Memory B cell (primary cell): ENCODE measurements at regions not wholly inside any gene's neighbourhood (a gene's known extent, or its start where the extent isn't known, plus 50 kb on each side); places are given as distances from the start of the nearest gene placed in this dataset.
"Not testable (repeated sequence)": the region's sequence is repeated elsewhere in the genome, so short reads cannot be mapped to it uniquely, and the experiment has no call there.

Experiments used
- ATAC-seq: fragments of 150-1000 bp; cut with Tn5 transposase; 2 replicates; pipeline ENCODE4 v1.10.0; 2021; ENCODE audit warnings: low read depth, mild to moderate bottlenecking, moderate library complexity
- DNase-seq, 2 donors: peaks; one replicate each; pipeline ENCODE4 v3.0.0; 2022; ENCODE audit warnings: low spot score in 2 of 2
- H3K27ac Mint-ChIP-seq: one replicate; pipeline ENCODE4 v1.8.0; 2022; ENCODE audit warnings: mild to moderate bottlenecking, moderate library complexity, mixed read lengths
- H3K27me3 Mint-ChIP-seq: one replicate; pipeline ENCODE4 v1.8.0; 2022; ENCODE audit warnings: mixed read lengths
- H3K36me3 Mint-ChIP-seq: one replicate; pipeline ENCODE4 v1.8.0; 2022; ENCODE audit warnings: mild to moderate bottlenecking, mixed read lengths
- H3K4me1 Mint-ChIP-seq: one replicate; pipeline ENCODE4 v1.8.0; 2022; ENCODE audit warnings: mixed read lengths
- H3K4me3 Mint-ChIP-seq: one replicate; pipeline ENCODE4 v1.8.0; 2022; ENCODE audit warnings: mild to moderate bottlenecking, moderate library complexity, mixed read lengths
- H3K9me3 Mint-ChIP-seq: one replicate; pipeline ENCODE4 v1.8.0; 2022; ENCODE audit warnings: mixed read lengths

- DNase-seq (no peak), ATAC-seq (no peak)
- no peaks in the 10 kb centered on the region for H3K4me1 Mint-ChIP-seq
- no peak overlapping the region for H3K27ac Mint-ChIP-seq
- no peak overlapping the region for H3K4me3 Mint-ChIP-seq
- no peaks in the 10 kb centered on the region for H3K27me3 Mint-ChIP-seq
- no peaks in the 10 kb centered on the region for H3K9me3 Mint-ChIP-seq
- no peaks in the 10 kb centered on the region for H3K36me3 Mint-ChIP-seq
Measured at GRCh38 chr4:154033921-154034320, 245.0 kb upstream of the SFRP2 start.

- Mint-ChIP-seq H3K36me3 (no peaks in the 10 kb centered on the region), H3K9me3 (peaks cover 1% of the 10 kb centered on the region), H3K4me1 (no peaks in the 10 kb centered on the region), H3K27ac (no peak overlapping the region), H3K27me3 (no peaks in the 10 kb centered on the region), H3K4me3 (no peak overlapping the region)
- no peak for DNase-seq
- no peak for ATAC-seq
Measured at GRCh38 chr4:154032914-154033313, 244.0 kb upstream of the SFRP2 start.

- Mint-ChIP-seq H3K9me3 (peaks cover 1% of the 10 kb centered on the region), H3K27me3 (no peaks in the 10 kb centered on the region), H3K27ac (no peak overlapping the region), H3K4me3 (no peak overlapping the region), H3K36me3 (no peaks in the 10 kb centered on the region), H3K4me1 (no peaks in the 10 kb centered on the region)
- no peak for ATAC-seq
- DNase-seq = no peak
Measured at GRCh38 chr4:154030746-154031145, 241.9 kb upstream of the SFRP2 start.

- Mint-ChIP-seq H3K4me3 (no peak overlapping the region), H3K4me1 (no peaks in the 10 kb centered on the region), H3K9me3 (peaks cover 1% of the 10 kb centered on the region), H3K27me3 (no peaks in the 10 kb centered on the region), H3K36me3 (no peaks in the 10 kb centered on the region), H3K27ac (no peak overlapping the region)
- ATAC-seq (no peak), DNase-seq (no peak)
Measured at GRCh38 chr4:154030152-154030551, 241.3 kb upstream of the SFRP2 start.

GRCh38 chr4:154029171-154029570 lies 240.3 kb upstream of the SFRP2 start:
- ATAC-seq = no peak
- DNase-seq = no peak
- Mint-ChIP-seq H3K4me1 (no peaks in the 10 kb centered on the region), H3K27me3 (no peaks in the 10 kb centered on the region), H3K4me3 (no peak overlapping the region), H3K9me3 (peaks cover 1% of the 10 kb centered on the region), H3K36me3 (no peaks in the 10 kb centered on the region), H3K27ac (no peak overlapping the region)

- ATAC-seq (no peak), DNase-seq (no peak)
- H3K27me3 Mint-ChIP-seq = no peaks in the 10 kb centered on the region
- no peaks in the 10 kb centered on the region for H3K4me1 Mint-ChIP-seq
- H3K9me3 Mint-ChIP-seq = peaks cover 1% of the 10 kb centered on the region
- H3K4me3 Mint-ChIP-seq = no peak overlapping the region
- no peaks in the 10 kb centered on the region for H3K36me3 Mint-ChIP-seq
- H3K27ac Mint-ChIP-seq = no peak overlapping the region
Measured at GRCh38 chr4:154025110-154025509, 236.2 kb upstream of the SFRP2 start.

GRCh38 chr4:154024097-154024694 lies 235.3 kb upstream of the SFRP2 start:
- Mint-ChIP-seq H3K27me3 (no peaks in the 10 kb centered on the region), H3K9me3 (peaks cover 1% of the 10 kb centered on the region), H3K4me1 (no peaks in the 10 kb centered on the region), H3K27ac (no peak overlapping the region), H3K36me3 (no peaks in the 10 kb centered on the region), H3K4me3 (no peak overlapping the region)
- ATAC-seq (no peak), DNase-seq (no peak)

GRCh38 chr4:154023671-154024070 lies 234.8 kb upstream of the SFRP2 start:
- H3K4me3 Mint-ChIP-seq, H3K4me1 Mint-ChIP-seq, ATAC-seq, H3K36me3 Mint-ChIP-seq, DNase-seq, H3K27ac Mint-ChIP-seq, H3K9me3 Mint-ChIP-seq, H3K27me3 Mint-ChIP-seq: not testable (repeated sequence)

GRCh38 chr4:154019811-154020210 lies 230.9 kb upstream of the SFRP2 start:
- H3K36me3 Mint-ChIP-seq = no peaks in the 10 kb centered on the region
- no peak overlapping the region for H3K4me3 Mint-ChIP-seq
- no peak for DNase-seq
- H3K27me3 Mint-ChIP-seq = no peaks in the 10 kb centered on the region
- no peak for ATAC-seq
- no peak overlapping the region for H3K27ac Mint-ChIP-seq
- H3K4me1 Mint-ChIP-seq = no peaks in the 10 kb centered on the region
- no peaks in the 10 kb centered on the region for H3K9me3 Mint-ChIP-seq

GRCh38 chr4:154018659-154019058 lies 229.8 kb upstream of the SFRP2 start:
- H3K4me3 Mint-ChIP-seq = no peak overlapping the region
- H3K36me3 Mint-ChIP-seq = no peaks in the 10 kb centered on the region
- H3K27ac Mint-ChIP-seq = no peak overlapping the region
- ATAC-seq = no peak
- H3K27me3 Mint-ChIP-seq = no peaks in the 10 kb centered on the region
- no peaks in the 10 kb centered on the region for H3K9me3 Mint-ChIP-seq
- no peaks in the 10 kb centered on the region for H3K4me1 Mint-ChIP-seq
- DNase-seq = no peak

GRCh38 chr4:154015578-154015977 lies 226.7 kb upstream of the SFRP2 start:
- ATAC-seq = no peak
- Mint-ChIP-seq H3K27me3 (no peaks in the 10 kb centered on the region), H3K4me1 (no peaks in the 10 kb centered on the region), H3K27ac (no peak overlapping the region), H3K4me3 (no peak overlapping the region), H3K9me3 (no peaks in the 10 kb centered on the region), H3K36me3 (no peaks in the 10 kb centered on the region)
- DNase-seq = no peak

GRCh38 chr4:154014407-154015321 lies 225.8 kb upstream of the SFRP2 start:
- H3K27me3 Mint-ChIP-seq = no peaks in the 10 kb centered on the region
- no peak for ATAC-seq
- no peaks in the 10 kb centered on the region for H3K36me3 Mint-ChIP-seq

GRCh38 chr4:154013576-154013975 lies 224.7 kb upstream of the SFRP2 start:
- Mint-ChIP-seq H3K36me3 (no peaks in the 10 kb centered on the region), H3K27me3 (no peaks in the 10 kb centered on the region), H3K27ac (no peak overlapping the region), H3K4me3 (no peak overlapping the region), H3K9me3 (no peaks in the 10 kb centered on the region), H3K4me1 (no peaks in the 10 kb centered on the region)
- DNase-seq = no peak
- no peak for ATAC-seq

More at GRCh38 chr4:154014407-154015321, 225.8 kb upstream of the SFRP2 start:
- H3K27ac Mint-ChIP-seq = no peak overlapping the region
- H3K4me1 Mint-ChIP-seq = no peaks in the 10 kb centered on the region
- no peak overlapping the region for H3K4me3 Mint-ChIP-seq
- no peaks in the 10 kb centered on the region for H3K9me3 Mint-ChIP-seq
- DNase-seq = no peak

- H3K36me3 Mint-ChIP-seq = no peaks in the 10 kb centered on the region
- H3K27ac Mint-ChIP-seq = no peak overlapping the region
- peaks cover 1% of the 10 kb centered on the region for H3K27me3 Mint-ChIP-seq
- H3K4me3 Mint-ChIP-seq = no peak overlapping the region
- ATAC-seq (no peak), DNase-seq (no peak)
- peaks cover 2% of the 10 kb centered on the region for H3K9me3 Mint-ChIP-seq
- H3K4me1 Mint-ChIP-seq = no peaks in the 10 kb centered on the region
Measured at GRCh38 chr4:154010371-154010770, 221.5 kb upstream of the SFRP2 start.

GRCh38 chr4:154009788-154010187 lies 220.9 kb upstream of the SFRP2 start:
- Mint-ChIP-seq H3K4me1 (no peaks in the 10 kb centered on the region), H3K27ac (no peak overlapping the region), H3K4me3 (no peak overlapping the region)

More at GRCh38 chr4:154009788-154010187, 220.9 kb upstream of the SFRP2 start:
- ATAC-seq (no peak), DNase-seq (no peak)
- H3K36me3 Mint-ChIP-seq = no peaks in the 10 kb centered on the region
- peaks cover 1% of the 10 kb centered on the region for H3K27me3 Mint-ChIP-seq
- peaks cover 2% of the 10 kb centered on the region for H3K9me3 Mint-ChIP-seq
